ENCODE measurements at regions not wholly inside any gene's neighbourhood (a gene's known extent, or its start where the extent isn't known, plus 50 kb on each side); places are given as distances from the start of the nearest gene placed in this dataset.
"Not testable (repeated sequence)": the region's sequence is repeated elsewhere in the genome, so short reads cannot be mapped to it uniquely, and the experiment has no call there.

- no peak for DNase-seq (ENCODE audit: low read depth)
- no peak for TF ChIP-seq CTCF (conservative IDR thresholded peaks at IDR 0.05; ENCODE audit: low read depth, low read length)
- H3K4me3 ChIP-seq (ENCODE audit: low read depth, low read length), result no peak overlapping the region
Observed at GRCh38 chr1:189046127-189046526, 1431.5 kb downstream of the BRINP3 start.

GRCh38 chr1:189084811-189085210 lies 1392.9 kb downstream of the BRINP3 start:
- no peak for TF ChIP-seq CTCF (conservative IDR thresholded peaks at IDR 0.05; ENCODE audit: low read depth, low read length)
- H3K4me3 ChIP-seq (ENCODE audit: low read depth, low read length), result no peak overlapping the region
- DNase-seq (ENCODE audit: low read depth), result no peak

GRCh38 chr1:189103956-189104355 lies 1373.7 kb downstream of the BRINP3 start:
- TF ChIP-seq CTCF (conservative IDR thresholded peaks at IDR 0.05; ENCODE audit: low read depth, low read length), result no peak
- DNase-seq (ENCODE audit: low read depth), result peak; percentile 1
- H3K4me3 ChIP-seq (ENCODE audit: low read depth, low read length), result no peak overlapping the region

GRCh38 chr1:189117072-189117770 lies 1360.4 kb downstream of the BRINP3 start:
- H3K4me3 ChIP-seq (ENCODE audit: low read depth, low read length), result no peak overlapping the region
- no peak for TF ChIP-seq CTCF (conservative IDR thresholded peaks at IDR 0.05; ENCODE audit: low read depth, low read length)
- DNase-seq (ENCODE audit: low read depth), result no peak

GRCh38 chr1:189121941-189122340 lies 1355.7 kb downstream of the BRINP3 start:
- DNase-seq (ENCODE audit: low read depth), result no peak
- H3K4me3 ChIP-seq (ENCODE audit: low read depth, low read length), result no peak overlapping the region
- TF ChIP-seq CTCF (conservative IDR thresholded peaks at IDR 0.05; ENCODE audit: low read depth, low read length), result no peak

GRCh38 chr1:189125694-189126093 lies 1352.0 kb downstream of the BRINP3 start:
- no peak for TF ChIP-seq CTCF (conservative IDR thresholded peaks at IDR 0.05; ENCODE audit: low read depth, low read length)
- no peak overlapping the region for H3K4me3 ChIP-seq (ENCODE audit: low read depth, low read length)
- no peak for DNase-seq (ENCODE audit: low read depth)

- H3K4me3 ChIP-seq (ENCODE audit: low read depth, low read length), result no peak overlapping the region
- peak; percentile 1 for DNase-seq (ENCODE audit: low read depth)
- no peak for TF ChIP-seq CTCF (conservative IDR thresholded peaks at IDR 0.05; ENCODE audit: low read depth, low read length)
Observed at GRCh38 chr1:189131576-189131975, 1346.1 kb downstream of the BRINP3 start.

- not testable (repeated sequence) for DNase-seq (ENCODE audit: low read depth); H3K4me3 ChIP-seq (ENCODE audit: low read depth, low read length)
Observed at GRCh38 chr1:189139748-189140147, 1337.9 kb downstream of the BRINP3 start.

Measured in choroid plexus epithelial cell (primary cell).